GM12873 (cell line): ENCODE measurements at regions not wholly inside any gene's neighbourhood (a gene's known extent, or its start where the extent isn't known, plus 50 kb on each side); places are given as distances from the start of the nearest gene placed in this dataset.

Experiments used
- TF ChIP-seq, protein P1 (sequence below): IDR thresholded peaks from 2 replicates; pipeline ENCODE4 v1.5.1; 2012; ENCODE audit warnings: low read depth, mild to moderate bottlenecking, moderate library complexity, low read length, control low read depth; ENCODE audit not compliant: insufficient read depth; ENCODE audit errors: missing control alignments

DNA sequence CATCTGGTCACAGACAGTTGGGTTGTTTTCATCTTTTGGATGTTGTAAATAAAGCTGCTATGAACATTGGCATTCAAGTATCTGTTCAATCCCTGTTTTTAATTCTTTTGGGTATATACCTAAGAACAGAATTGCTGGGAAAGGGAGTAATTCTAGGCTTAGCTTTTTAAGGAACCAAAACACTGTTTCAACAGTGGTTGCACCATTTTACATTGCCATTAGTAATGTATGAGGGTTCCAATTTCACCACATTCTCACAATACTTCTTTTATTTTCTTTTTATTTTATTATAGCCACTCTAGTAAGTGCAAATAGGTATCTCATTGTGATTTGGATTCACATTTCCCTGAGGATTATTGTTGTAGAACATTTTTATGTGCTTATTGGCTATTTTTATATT lies 108.9 kb upstream of the GLS start:
- TF ChIP-seq, protein P1, sequence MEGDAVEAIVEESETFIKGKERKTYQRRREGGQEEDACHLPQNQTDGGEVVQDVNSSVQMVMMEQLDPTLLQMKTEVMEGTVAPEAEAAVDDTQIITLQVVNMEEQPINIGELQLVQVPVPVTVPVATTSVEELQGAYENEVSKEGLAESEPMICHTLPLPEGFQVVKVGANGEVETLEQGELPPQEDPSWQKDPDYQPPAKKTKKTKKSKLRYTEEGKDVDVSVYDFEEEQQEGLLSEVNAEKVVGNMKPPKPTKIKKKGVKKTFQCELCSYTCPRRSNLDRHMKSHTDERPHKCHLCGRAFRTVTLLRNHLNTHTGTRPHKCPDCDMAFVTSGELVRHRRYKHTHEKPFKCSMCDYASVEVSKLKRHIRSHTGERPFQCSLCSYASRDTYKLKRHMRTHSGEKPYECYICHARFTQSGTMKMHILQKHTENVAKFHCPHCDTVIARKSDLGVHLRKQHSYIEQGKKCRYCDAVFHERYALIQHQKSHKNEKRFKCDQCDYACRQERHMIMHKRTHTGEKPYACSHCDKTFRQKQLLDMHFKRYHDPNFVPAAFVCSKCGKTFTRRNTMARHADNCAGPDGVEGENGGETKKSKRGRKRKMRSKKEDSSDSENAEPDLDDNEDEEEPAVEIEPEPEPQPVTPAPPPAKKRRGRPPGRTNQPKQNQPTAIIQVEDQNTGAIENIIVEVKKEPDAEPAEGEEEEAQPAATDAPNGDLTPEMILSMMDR, result no peak

DNA sequence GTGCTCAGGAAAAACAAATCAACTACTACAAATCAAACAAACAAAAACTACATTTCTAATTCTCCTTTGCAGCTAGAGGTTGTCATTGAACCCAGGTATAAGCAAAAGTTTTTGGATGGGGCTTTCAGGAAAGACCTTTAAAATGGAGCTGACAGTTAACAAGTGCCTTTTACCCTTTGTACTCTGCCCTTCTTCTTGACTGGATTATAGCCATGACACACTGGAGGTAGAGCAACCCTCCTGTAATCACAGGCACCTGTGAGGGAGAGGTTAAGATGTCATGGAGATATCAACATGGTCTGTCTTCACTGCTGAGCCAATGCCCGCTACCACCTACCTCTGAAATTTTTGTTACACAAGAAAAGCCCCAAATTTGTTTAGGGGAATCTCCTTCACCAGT lies 100.0 kb upstream of the GLS start:
- TF ChIP-seq, protein P1, result no peak

DNA sequence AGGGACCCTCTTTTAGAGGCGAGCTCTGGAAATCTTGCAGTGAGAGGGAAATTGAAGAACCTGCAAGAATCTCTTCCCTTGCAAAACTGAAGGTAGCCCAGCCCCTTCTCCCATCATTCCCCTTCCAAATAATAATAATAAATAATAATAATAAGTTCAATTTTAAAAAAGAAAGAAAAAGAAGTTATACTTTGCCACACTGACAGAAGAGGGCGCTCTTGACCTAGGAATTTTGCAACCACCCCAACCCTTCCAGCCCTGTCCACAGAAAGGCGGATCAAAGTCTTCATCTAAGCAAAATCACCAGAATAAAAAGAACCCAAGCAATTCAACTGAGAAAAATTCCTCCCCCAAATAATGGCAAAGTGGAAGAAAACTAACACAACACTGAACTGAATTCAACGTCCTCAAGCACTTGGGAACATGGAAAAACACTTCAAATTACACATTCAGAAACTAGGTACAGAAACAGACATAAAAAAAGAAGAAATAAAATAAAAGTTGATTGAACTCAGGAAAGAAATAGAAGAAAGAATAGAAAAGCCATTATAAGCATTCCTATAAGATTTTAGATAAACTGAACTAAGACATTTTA lies 98.9 kb upstream of the GLS start:
- TF ChIP-seq, protein P1, result peak; percentile 61

DNA sequence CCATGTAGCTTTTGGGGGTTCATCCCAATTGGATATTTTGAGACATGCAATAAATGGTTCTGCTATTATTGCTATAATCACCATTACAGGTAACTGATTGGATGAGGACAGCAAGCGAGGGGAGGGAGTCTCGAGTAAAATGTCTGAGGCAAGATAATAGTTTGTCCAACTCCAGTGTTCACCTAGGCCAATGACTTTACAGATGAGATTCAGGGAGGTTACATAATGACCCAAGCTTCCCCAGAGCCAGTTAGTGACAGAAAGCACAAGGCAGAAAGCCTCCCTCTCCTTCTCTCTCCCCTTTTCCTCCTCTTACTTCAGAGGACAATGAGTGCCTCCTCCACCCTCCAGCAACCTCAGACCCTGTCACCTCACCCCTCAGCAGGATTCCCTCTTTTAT lies 98.4 kb upstream of the GLS start:
- TF ChIP-seq, protein P1, result no peak

DNA sequence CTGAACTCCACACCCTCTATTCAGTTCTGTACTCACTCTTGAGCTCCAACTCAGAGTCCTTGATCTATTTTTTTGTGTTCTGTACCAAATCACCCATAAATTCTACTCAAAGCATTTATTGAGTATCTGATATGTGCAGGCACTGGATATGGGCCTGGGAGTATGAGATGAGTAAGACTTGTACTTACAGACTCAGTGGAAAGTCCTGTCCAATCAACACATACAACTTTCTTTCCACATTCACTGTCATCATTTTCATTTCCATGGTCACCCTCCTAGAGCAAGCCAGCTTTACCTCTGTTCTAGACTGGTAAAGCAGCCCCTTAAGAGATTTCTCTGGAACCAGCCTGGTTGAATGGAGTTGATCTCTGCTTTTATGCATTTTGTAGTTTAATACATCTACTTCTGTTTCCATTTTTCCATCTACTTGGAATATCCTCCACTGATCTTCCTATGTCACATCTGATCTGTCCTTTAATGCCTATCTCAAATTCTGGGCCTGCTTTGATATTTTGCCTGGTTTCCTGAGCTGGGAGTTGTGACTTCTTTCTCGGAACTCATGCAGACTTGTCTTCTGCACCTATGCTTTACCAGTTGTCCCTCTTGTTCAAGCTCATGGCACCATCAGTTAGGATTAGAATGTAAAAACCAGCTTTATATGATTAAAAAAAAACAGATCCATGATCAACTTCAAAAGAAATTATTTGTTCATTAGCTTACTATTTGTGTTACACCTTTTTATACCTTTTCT lies 96.9 kb upstream of the GLS start:
- TF ChIP-seq, protein P1, result no peak

DNA sequence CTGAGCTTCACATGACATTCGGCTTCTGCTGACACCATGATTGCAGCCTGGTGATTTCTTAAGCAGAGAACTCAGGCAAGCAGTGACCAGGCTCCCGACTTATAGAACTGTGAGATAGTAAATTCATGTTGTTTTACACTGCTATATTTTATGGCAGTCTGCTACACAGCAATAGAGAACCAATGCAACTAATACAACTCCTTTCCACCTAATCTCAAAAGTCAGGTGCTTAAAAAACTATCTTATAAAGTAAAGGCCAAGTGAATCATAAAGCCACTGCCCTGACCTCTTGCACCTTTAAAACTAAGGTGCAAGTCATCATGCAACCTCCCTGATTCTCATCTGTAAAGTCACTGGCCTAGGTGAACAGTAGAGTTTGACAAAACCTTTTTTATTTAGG lies 95.3 kb upstream of the GLS start:
- TF ChIP-seq, protein P1, result no peak

DNA sequence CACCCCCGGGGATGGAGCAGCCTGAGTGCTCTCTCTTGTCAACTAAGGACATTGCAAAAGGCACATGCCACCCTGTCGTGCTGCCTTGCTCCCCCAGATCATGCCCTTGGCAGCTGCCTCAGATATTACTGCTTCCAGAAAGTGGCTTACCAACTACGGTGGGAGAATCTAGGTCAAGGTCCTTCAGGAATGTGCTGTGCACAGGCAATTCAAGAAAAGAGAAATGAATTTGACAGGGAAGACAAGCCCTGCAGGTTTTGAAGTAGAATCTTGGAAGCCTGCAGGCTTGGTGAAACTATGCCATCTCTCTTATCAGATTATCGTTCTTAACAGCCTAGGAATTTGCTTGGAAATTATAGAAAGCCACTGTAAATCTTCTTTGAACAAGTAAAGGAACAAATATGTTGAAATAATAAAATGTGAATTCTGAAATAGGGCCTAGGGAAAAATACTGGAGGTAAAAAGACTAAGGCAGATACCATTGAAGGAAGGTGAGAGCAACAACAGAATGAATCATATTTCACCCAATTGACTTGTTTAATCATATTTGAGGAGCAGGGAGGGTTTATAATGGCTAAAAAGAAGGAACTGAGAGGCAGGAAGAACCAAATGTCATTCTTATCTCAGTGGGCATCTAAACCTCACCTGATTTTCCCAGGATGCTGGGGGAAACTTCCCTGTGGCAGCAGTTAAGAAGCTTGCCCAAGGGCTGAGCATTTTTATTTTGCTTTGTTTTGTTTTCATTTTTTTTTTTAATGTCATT lies 94.0 kb upstream of the GLS start:
- TF ChIP-seq, protein P1, result no peak
